ENCODE measurements at regions not wholly inside any gene's neighbourhood (a gene's known extent, or its start where the extent isn't known, plus 50 kb on each side); places are given as distances from the start of the nearest gene placed in this dataset.
A peak's percentile ranks its signal among the peaks of the same experiment; 100 is the strongest.

DNA sequence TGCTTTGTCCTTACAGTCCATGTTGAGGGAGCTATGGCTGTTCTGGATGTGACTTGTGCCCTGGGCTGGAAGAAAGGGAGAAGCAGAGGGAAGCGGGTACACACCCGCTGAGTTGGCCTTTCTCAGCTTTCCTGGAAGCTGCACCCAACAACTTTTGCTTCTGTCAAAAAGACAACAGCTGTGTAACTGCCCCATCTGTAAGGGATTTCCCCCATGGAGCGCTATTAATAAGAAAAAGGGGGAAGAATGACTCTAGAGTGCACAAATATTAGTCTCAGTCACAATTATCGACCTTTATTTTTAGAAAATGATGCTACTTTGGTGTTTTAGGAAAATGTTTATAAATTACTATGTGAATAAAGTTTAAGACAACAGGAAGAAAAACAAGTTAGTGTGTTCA is 368.3 kb downstream of the RAD51AP2 start:
- no peaks in the 10 kb centered on the region for H3K9me3 ChIP-seq
- H3K4me1 ChIP-seq: no peaks in the 10 kb centered on the region
- no peaks in the 10 kb centered on the region for H3K36me3 ChIP-seq
- no peak for TF ChIP-seq CTCF (IDR thresholded peaks at IDR 0.05)
- no peaks in the 10 kb centered on the region for H3K27me3 ChIP-seq
- no peak overlapping the region for H3K27ac ChIP-seq
- H3K4me3 ChIP-seq: no peak overlapping the region
- DNase-seq (ENCODE audit: low spot score): no peak

DNA sequence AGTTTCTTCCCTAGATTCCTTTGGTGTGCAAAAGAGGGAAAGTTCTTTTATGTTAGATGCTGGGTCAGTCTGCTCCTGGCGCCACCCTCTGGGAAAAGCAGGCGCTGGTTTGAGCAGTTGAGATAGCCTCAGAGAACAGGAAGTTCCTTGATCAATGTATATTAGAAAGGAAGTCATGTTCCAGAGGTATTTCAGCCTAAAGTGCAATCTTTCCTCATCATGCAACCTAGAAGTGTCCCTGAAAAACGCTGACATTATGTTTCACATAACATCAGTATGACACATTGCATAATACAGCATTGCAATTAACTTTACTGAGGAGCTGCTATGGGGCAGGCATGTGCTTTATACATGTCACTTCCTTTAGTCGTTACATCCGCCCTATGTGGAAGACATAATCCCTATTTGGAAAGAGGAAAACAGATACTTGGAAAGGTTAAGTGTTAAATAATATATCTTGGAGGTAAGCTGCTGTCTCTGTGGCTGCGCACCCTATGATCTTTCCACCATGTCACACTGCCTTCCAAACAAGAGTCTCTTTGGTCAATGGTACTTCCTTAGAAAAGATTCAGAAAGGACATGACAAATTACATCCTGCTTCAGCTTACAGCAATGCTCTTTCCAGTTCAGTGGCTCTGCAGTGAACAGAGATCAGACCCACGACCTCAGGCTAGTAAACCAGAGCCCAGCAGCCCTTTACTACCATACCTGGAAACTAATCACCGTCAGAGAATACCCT is 369.7 kb downstream of the RAD51AP2 start:
- no peak overlapping the region for H3K4me3 ChIP-seq
- no peaks in the 10 kb centered on the region for H3K36me3 ChIP-seq
- no peaks in the 10 kb centered on the region for H3K4me1 ChIP-seq
- no peak for DNase-seq (ENCODE audit: low spot score)
- H3K27me3 ChIP-seq: no peaks in the 10 kb centered on the region
- no peaks in the 10 kb centered on the region for H3K9me3 ChIP-seq
- H3K27ac ChIP-seq: no peak overlapping the region
- peak in 1 of 2 donors; percentile 20 for TF ChIP-seq CTCF (IDR thresholded peaks at IDR 0.05)

GRCh38 chr2:17146358-17146757 is 371.9 kb downstream of the RAD51AP2 start:
- DNase-seq (ENCODE audit: low spot score): no peak
- H3K4me1 ChIP-seq: no peaks in the 10 kb centered on the region
- H3K9me3 ChIP-seq: no peaks in the 10 kb centered on the region
- no peaks in the 10 kb centered on the region for H3K27me3 ChIP-seq
- no peaks in the 10 kb centered on the region for H3K36me3 ChIP-seq
- no peak overlapping the region for H3K27ac ChIP-seq
- H3K4me3 ChIP-seq: no peak overlapping the region
- TF ChIP-seq CTCF (IDR thresholded peaks at IDR 0.05): no peak

GRCh38 chr2:17136877-17137276 is 381.4 kb downstream of the RAD51AP2 start:
- no peaks in the 10 kb centered on the region for H3K36me3 ChIP-seq
- no peak overlapping the region for H3K4me3 ChIP-seq
- H3K4me1 ChIP-seq: no peaks in the 10 kb centered on the region
- no peak for DNase-seq (ENCODE audit: low spot score)
- H3K9me3 ChIP-seq: no peaks in the 10 kb centered on the region
- no peak overlapping the region for H3K27ac ChIP-seq
- TF ChIP-seq CTCF (IDR thresholded peaks at IDR 0.05): no peak
- H3K27me3 ChIP-seq: no peaks in the 10 kb centered on the region

DNA sequence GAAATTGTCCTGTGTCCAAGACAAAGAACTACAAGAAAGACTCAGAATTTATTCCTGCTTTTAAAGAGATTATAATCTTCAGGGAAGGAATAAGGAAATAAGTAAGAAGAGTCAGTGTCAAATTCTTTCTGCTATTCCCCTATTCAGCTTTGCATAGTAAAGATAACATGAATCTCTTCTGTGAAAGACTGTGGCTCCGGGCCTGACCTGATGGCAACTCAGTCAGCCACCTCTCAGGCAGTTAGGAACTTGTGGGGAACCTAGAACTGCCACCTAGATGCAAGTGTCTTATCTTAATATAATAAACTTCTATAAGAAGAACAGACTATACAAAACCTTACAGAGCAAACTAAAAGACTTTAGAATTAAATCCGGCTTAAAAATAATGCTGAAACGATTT is 382.0 kb downstream of the RAD51AP2 start:
- no peaks in the 10 kb centered on the region for H3K27me3 ChIP-seq
- no peaks in the 10 kb centered on the region for H3K9me3 ChIP-seq
- no peak overlapping the region for H3K27ac ChIP-seq
- DNase-seq (ENCODE audit: low spot score): no peak
- TF ChIP-seq CTCF (IDR thresholded peaks at IDR 0.05): no peak
- no peaks in the 10 kb centered on the region for H3K36me3 ChIP-seq
- H3K4me1 ChIP-seq: no peaks in the 10 kb centered on the region
- H3K4me3 ChIP-seq: no peak overlapping the region

GRCh38 chr2:17135619-17136018 is 382.6 kb downstream of the RAD51AP2 start:
- Histone ChIP-seq H3K9me3 (no peaks in the 10 kb centered on the region), H3K27ac (no peak overlapping the region), H3K27me3 (no peaks in the 10 kb centered on the region), H3K4me3 (no peak overlapping the region), H3K36me3 (no peaks in the 10 kb centered on the region), H3K4me1 (no peaks in the 10 kb centered on the region)
- no peak for DNase-seq (ENCODE audit: low spot score)
- TF ChIP-seq CTCF (IDR thresholded peaks at IDR 0.05): no peak

Measured in right atrium auricular region (tissue), 2 donors.